HCT116 (cell line): ENCODE measurements at regions not wholly inside any gene's neighbourhood (a gene's known extent, or its start where the extent isn't known, plus 50 kb on each side); places are given as distances from the start of the nearest gene placed in this dataset.

Experiments
- ATAC-seq: fragments of 200-7000 bp; cut with Tn5 transposase; 2 replicates; pipeline ENCODE4 v1.9.1; 2020; ENCODE audit warnings: mild to moderate bottlenecking, moderate library complexity
- BruUV-seq: library from RNA; stranded (reverse); fragments of 400-500 nt; replicated peaks from 2 replicates; lab custom pipeline; 2021; lab: Mats Ljungman, UMichigan
- CTCF ChIA-PET: fragments of 300-600 bp; sonication (Branson Sonifier 250); formaldehyde crosslinking; loops from one replicate; lab custom pipeline; 2021; ENCODE audit warnings: antibody characterized with exemption; lab: Charles Lee
- POLR2A ChIA-PET: fragments of 300-600, 350-600 bp; sonication (Branson Sonifier 250); formaldehyde crosslinking; loops from one replicate; lab custom pipeline; 2021; ENCODE audit warnings: antibody characterized with exemption; lab: Charles Lee
- RAD21 ChIA-PET, 2 experiments: fragments of 300-600 bp; sonication (Branson Sonifier 250); formaldehyde crosslinking; loops; one replicate each; lab custom pipeline; 2023; ENCODE audit warnings: low total read pairs in 2 of 2; ENCODE audit not compliant: uncharacterized antibody in 2 of 2, unreplicated experiment in 2 of 2, low non-redundant PET in 1 of 2; lab: Charles Lee
- DNase-seq: peaks from one replicate; pipeline ENCODE4 v3.0.0-alpha.2; 2010; ENCODE audit warnings: low read depth, low spot score
- H2AFZ ChIP-seq: fragments of 200-600 bp; shearing (Covaris generic), sonication (generic); 2 replicates; pipeline ENCODE4 v1.6.1; 2017; ENCODE audit warnings: low read depth, mixed run types, mixed read lengths, antibody characterized with exemption, low read length; ENCODE audit not compliant: poor library complexity, severe bottlenecking
- H3K27ac ChIP-seq: 2 replicates; pipeline ENCODE4 v1.5.1; 2012; ENCODE audit warnings: low read depth, low read length
- H3K27me3 ChIP-seq: fragments of 200-600 bp; sonication (generic); 2 replicates; pipeline ENCODE4 v1.6.1; 2016; ENCODE audit warnings: mixed run types, low read length, mixed read lengths; ENCODE audit not compliant: insufficient read depth
- H3K36me3 ChIP-seq, 2 experiments: fragments of 200-500 bp in 1 of 2; fragments of 200-600 bp in 1 of 2; sonication (Bioruptor generic) in 1 of 2; sonication (generic) in 1 of 2; 2 replicates each; pipeline versions ENCODE4 v1.5.1 to v1.6.1; 2014 to 2016; ENCODE audit warnings: low read length in 2 of 2, inconsistent platforms in 1 of 2, mixed read lengths in 1 of 2, mixed run types in 1 of 2; ENCODE audit not compliant: insufficient read depth in 2 of 2, control insufficient read depth in 1 of 2
- H3K4me1 ChIP-seq, 2 experiments: fragments of 200-600 bp in 1 of 2; sonication (generic) in 1 of 2; 2 replicates each; pipeline versions ENCODE4 v1.5.1 to v1.6.1; 2012 to 2017; ENCODE audit warnings: low read length in 2 of 2, inconsistent platforms in 1 of 2, mild to moderate bottlenecking in 1 of 2, mixed read lengths in 1 of 2, mixed run types in 1 of 2, moderate library complexity in 1 of 2; ENCODE audit not compliant: insufficient read depth in 2 of 2, control insufficient read depth in 1 of 2
- H3K4me2 ChIP-seq: fragments of 200-600 bp; sonication (generic); 2 replicates; pipeline ENCODE4 v1.6.1; 2017; ENCODE audit warnings: mixed run types, low read length, mixed read lengths
- H3K4me3 ChIP-seq, 2 experiments: fragments of 200-600 bp in 1 of 2; sonication (generic) in 1 of 2; replicated peaks in 1 of 2; 2 replicates each; pipeline ENCODE4 v1.5.1; 2011 to 2016; ENCODE audit warnings: low read length in 2 of 2, control low read depth in 1 of 2, low read depth in 1 of 2, mild to moderate bottlenecking in 1 of 2, mixed read lengths in 1 of 2, mixed run types in 1 of 2
- H3K79me2 ChIP-seq: fragments of 200-600 bp; sonication (generic); 2 replicates; pipeline ENCODE4 v1.6.1; 2017; ENCODE audit warnings: mild to moderate bottlenecking, mixed run types, low read length, moderate library complexity, mixed read lengths; ENCODE audit not compliant: insufficient read depth
- H3K9ac ChIP-seq: fragments of 200-600 bp; sonication (generic); 2 replicates; pipeline ENCODE4 v1.6.1; 2016; ENCODE audit warnings: low read length, mixed read lengths
- H3K9me2 ChIP-seq: fragments of 200-600 bp; sonication (generic), shearing (Covaris generic); 2 replicates; pipeline ENCODE4 v1.6.1; 2017; ENCODE audit warnings: mixed run types, mild to moderate bottlenecking, moderate library complexity; ENCODE audit not compliant: insufficient read depth
- H3K9me3 ChIP-seq, 2 experiments: fragments of 200-500 bp in 1 of 2; fragments of 200-600 bp in 1 of 2; sonication (Bioruptor generic) in 1 of 2; sonication (generic) in 1 of 2; 2 replicates each; pipeline ENCODE4 v1.6.1; 2014 to 2017; ENCODE audit warnings: low read length in 2 of 2, mixed read lengths in 2 of 2, inconsistent platforms in 1 of 2, low read depth in 1 of 2, mild to moderate bottlenecking in 1 of 2, mixed run types in 1 of 2, moderate library complexity in 1 of 2; ENCODE audit not compliant: control insufficient read depth in 1 of 2, insufficient read depth in 1 of 2
- H4K20me1 ChIP-seq: fragments of 200-600 bp; sonication (generic), shearing (Covaris generic); 2 replicates; pipeline ENCODE4 v1.6.1; 2017; ENCODE audit warnings: mixed run types, mild to moderate bottlenecking, moderate library complexity; ENCODE audit not compliant: insufficient read depth
- CEBPB ChIP-seq: IDR thresholded peaks from 2 replicates; pipeline ENCODE4 v1.6.1; 2012; ENCODE audit warnings: low read depth
- CTCF ChIP-seq, 3 experiments: fragments of 200-600 bp in 1 of 3; sonication (generic) in 1 of 3; IDR thresholded peaks in 2 of 3; conservative IDR thresholded peaks in 1 of 3; 2 replicates each; pipeline ENCODE4 v1.5.1; 2012 to 2017; ENCODE audit warnings: low read depth in 2 of 3, low read length in 2 of 3, antibody characterized with exemption in 1 of 3, borderline replicate concordance in 1 of 3, control low read depth in 1 of 3, mild to moderate bottlenecking in 1 of 3, mixed read lengths in 1 of 3, mixed run types in 1 of 3, moderate library complexity in 1 of 3; ENCODE audit not compliant: insufficient read depth in 1 of 3
- EGR1 ChIP-seq: IDR thresholded peaks from 2 replicates; pipeline ENCODE4 v1.6.1; 2012; ENCODE audit warnings: low read depth
- ELF1 ChIP-seq: IDR thresholded peaks from 2 replicates; pipeline ENCODE4 v1.6.1; 2012; ENCODE audit warnings: low read depth, borderline replicate concordance
- EZH2 ChIP-seq: fragments of 200-600 bp; sonication (generic); IDR thresholded peaks from 2 replicates; pipeline ENCODE4 v1.6.1; 2017; ENCODE audit warnings: antibody characterized with exemption, mixed run types
- EZH2phosphoT487 ChIP-seq: fragments of 200-600 bp; IDR thresholded peaks from 2 replicates; pipeline ENCODE4 v1.6.1; 2018; ENCODE audit warnings: antibody characterized with exemption, borderline replicate concordance
- JUND ChIP-seq: IDR thresholded peaks from 2 replicates; pipeline ENCODE4 v1.6.1; 2012
- POLR2A ChIP-seq: IDR thresholded peaks from 2 replicates; pipeline ENCODE4 v1.7.0; 2011; ENCODE audit warnings: borderline replicate concordance; ENCODE audit not compliant: insufficient read depth, insufficient read length; ENCODE audit errors: extremely low read depth
- RAD21 ChIP-seq: IDR thresholded peaks from 2 replicates; pipeline ENCODE4 v1.6.1; 2012; ENCODE audit warnings: low read depth, mild to moderate bottlenecking
- SIN3A ChIP-seq: IDR thresholded peaks from 2 replicates; pipeline ENCODE4 v1.6.1; 2012; ENCODE audit warnings: low read depth
- SP1 ChIP-seq: IDR thresholded peaks from 2 replicates; pipeline ENCODE4 v1.6.1; 2012; ENCODE audit warnings: low read depth
- SRF ChIP-seq: IDR thresholded peaks from 2 replicates; pipeline ENCODE4 v1.6.1; 2012; ENCODE audit warnings: low read depth
- TCF7L2 ChIP-seq: IDR thresholded peaks from 2 replicates; pipeline ENCODE4 v1.7.0; 2011; ENCODE audit warnings: borderline replicate concordance, inconsistent platforms; ENCODE audit not compliant: insufficient read depth, insufficient read length; ENCODE audit errors: extremely low read depth
- YY1 ChIP-seq: IDR thresholded peaks from 2 replicates; pipeline ENCODE4 v1.6.1; 2011; ENCODE audit warnings: low read length, low read depth, moderate library complexity, mild to moderate bottlenecking; ENCODE audit not compliant: insufficient replicate concordance; ENCODE audit errors: extremely low read depth
- ZBTB33 ChIP-seq: IDR thresholded peaks from 2 replicates; pipeline ENCODE4 v1.6.1; 2011; ENCODE audit warnings: mild to moderate bottlenecking, low read length, moderate library complexity; ENCODE audit not compliant: insufficient replicate concordance; ENCODE audit errors: extremely low read depth
- ZNF274 ChIP-seq: fragments of 200-500 bp; sonication (Bioruptor generic); IDR thresholded peaks from 2 replicates; pipeline ENCODE4 v1.6.1; 2014; ENCODE audit warnings: mild to moderate bottlenecking, low read depth, low read length, inconsistent platforms
- intact Hi-C: fragments of 100-400 bp; cut with micrococcal nuclease; formaldehyde crosslinking; loops from 2 replicates; pipeline ENCODE4 v1.10.0; 2022
- TF ChIP-seq, protein P1 (sequence below): IDR thresholded peaks from 2 replicates; pipeline ENCODE4 v1.6.1; 2012

GRCh38 chr9:80489329-80489728 is 917.6 kb downstream of the TLE4 start (continued):
- no peak for TF ChIP-seq CTCF (IDR thresholded peaks at IDR 0.05 in 2 of 3, conservative IDR thresholded peaks at IDR 0.05 in 1 of 3; ENCODE audit: borderline replicate concordance in 1 of 3, insufficient read depth in 1 of 3, low read depth in 2 of 3, low read length in 2 of 3)
- no peak for TF ChIP-seq RAD21
- TF ChIP-seq, protein P1, sequence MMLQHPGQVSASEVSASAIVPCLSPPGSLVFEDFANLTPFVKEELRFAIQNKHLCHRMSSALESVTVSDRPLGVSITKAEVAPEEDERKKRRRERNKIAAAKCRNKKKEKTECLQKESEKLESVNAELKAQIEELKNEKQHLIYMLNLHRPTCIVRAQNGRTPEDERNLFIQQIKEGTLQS, result no peak
- TF ChIP-seq, all 23 proteins: peak for 0

DNA sequence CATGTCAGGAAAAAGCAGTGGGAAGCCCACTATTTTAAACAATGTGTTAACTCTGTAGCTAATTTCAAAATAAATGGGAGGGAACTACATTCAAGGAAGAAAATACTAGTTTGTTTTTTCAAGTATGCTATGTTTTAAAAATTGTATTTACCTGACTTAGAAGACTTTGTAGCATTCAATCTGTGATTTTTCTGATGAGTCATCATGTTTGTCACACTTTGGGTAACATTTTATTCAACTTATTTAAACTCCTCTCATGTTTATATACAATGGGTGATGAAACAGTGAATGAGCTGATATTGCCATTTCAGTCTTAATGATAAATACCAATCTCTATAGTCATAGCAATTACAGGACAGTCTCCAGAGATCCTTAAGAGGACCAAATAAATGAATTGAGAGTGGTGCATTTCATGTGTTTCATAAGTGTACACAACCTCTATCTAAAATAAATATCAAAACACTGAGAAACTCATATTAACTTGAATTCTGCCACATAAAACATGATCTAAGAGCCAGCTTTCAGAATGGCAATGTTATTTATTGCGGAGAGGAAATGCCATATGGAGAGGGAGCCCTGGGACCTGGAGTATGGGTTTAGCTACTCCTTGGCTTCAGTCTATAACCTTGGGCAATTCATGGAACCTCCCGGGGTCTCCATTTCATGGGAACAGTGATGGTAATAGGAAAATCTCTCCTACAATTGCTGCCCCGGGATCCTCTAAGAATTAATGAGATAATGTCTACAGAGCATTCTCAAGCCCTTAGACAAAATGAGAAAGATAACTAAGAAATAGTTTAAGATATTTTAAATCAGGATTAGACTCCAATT is 913.9 kb downstream of the TLE4 start:
- Histone ChIP-seq H4K20me1 (no peaks in the 10 kb centered on the region), H3K79me2 (no peaks in the 10 kb centered on the region), H3K9me3 (peaks cover 15 to 31% of the 10 kb centered on the region in 2 experiments; a peak in 2 of 4 replicates), H3K9me2 (no peaks in the 10 kb centered on the region), H3K4me1 (no peaks in the 10 kb centered on the region), H3K9ac (no peak overlapping the region), H3K27me3 (no peaks in the 10 kb centered on the region), H3K4me3 (no peak overlapping the region), H3K4me2 (no peak overlapping the region), H3K27ac (no peak overlapping the region), H3K36me3 (no peaks in the 10 kb centered on the region), H2AFZ (no peak overlapping the region)
- BruUV-seq, result no TSS peak
- intact Hi-C loops, result no loop called here
- CTCF ChIA-PET, result no interaction called here
- RAD21 ChIA-PET, result no interaction called here
- DNase-seq, result no peak
- POLR2A ChIA-PET, result no interaction called here
- no peak for ATAC-seq
- TF ChIP-seq EGR1 (no peak), CEBPB (no peak), ZNF274 (no peak), JUND (no peak), POLR2A (no peak), SP1 (no peak), ELF1 (no peak), TCF7L2 (no peak), EZH2phosphoT487 (no peak), RAD21 (no peak), ZBTB33 (no peak), SRF (no peak), YY1 (no peak), SIN3A (no peak), EZH2 (no peak)
- TF ChIP-seq, protein P1, result no peak
